SK-N-MC (cell line): ENCODE measurements at regions not wholly inside any gene's neighbourhood (a gene's known extent, or its start where the extent isn't known, plus 50 kb on each side); places are given as distances from the start of the nearest gene placed in this dataset.

Experiments used
- EZH2 ChIP-seq: fragments of 200-600 bp; sonication (generic); IDR thresholded peaks from one replicate; pipeline ENCODE4 v1.6.1; 2017; ENCODE audit warnings: antibody characterized with exemption
- FOXP2 ChIP-seq: optimal IDR thresholded peaks from 2 replicates; pipeline ENCODE3; 2011; ENCODE audit warnings: mild to moderate bottlenecking, moderate library complexity; ENCODE audit not compliant: insufficient read depth; ENCODE audit errors: extremely low read length, control extremely low read depth
- POLR2AphosphoS5 ChIP-seq: IDR thresholded peaks from 2 replicates; pipeline ENCODE4 v1.6.1; 2012; ENCODE audit warnings: mild to moderate bottlenecking, low read depth, low read length, borderline replicate concordance

DNA sequence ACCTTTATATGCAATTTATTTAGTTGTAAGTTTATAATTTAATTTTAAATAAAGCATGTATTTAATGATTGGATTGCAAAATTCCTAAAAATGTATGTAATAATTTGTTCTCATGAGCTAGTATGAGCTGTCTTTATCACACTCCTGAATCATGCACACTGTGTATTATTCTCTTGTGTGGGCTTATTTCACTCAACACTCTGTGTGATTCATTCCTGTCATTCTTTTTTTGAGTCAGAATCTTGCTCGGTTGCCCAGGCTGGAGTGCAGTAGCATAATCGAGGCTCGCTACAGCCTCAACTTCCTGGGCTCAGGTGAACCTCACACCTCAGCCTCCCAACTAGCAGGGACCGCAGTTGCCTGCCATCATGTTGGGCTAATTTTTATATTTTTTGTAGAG lies 123.1 kb upstream of the SLC34A2 start:
- no peak for TF ChIP-seq POLR2AphosphoS5
- TF ChIP-seq EZH2 = no peak
- no peak for TF ChIP-seq FOXP2
